HCT116 (cell line): ENCODE measurements at regions not wholly inside any gene's neighbourhood (a gene's known extent, or its start where the extent isn't known, plus 50 kb on each side); places are given as distances from the start of the nearest gene placed in this dataset.

Experiments used
- ATAC-seq: fragments of 200-7000 bp; cut with Tn5 transposase; 2 replicates; pipeline ENCODE4 v1.9.1; 2020; ENCODE audit warnings: mild to moderate bottlenecking, moderate library complexity
- BruUV-seq: library from RNA; stranded (reverse); fragments of 400-500 nt; replicated peaks from 2 replicates; lab custom pipeline; 2021; lab: Mats Ljungman, UMichigan
- CTCF ChIA-PET: fragments of 300-600 bp; sonication (Branson Sonifier 250); formaldehyde crosslinking; loops from one replicate; lab custom pipeline; 2021; ENCODE audit warnings: antibody characterized with exemption; lab: Charles Lee
- POLR2A ChIA-PET: fragments of 300-600, 350-600 bp; sonication (Branson Sonifier 250); formaldehyde crosslinking; loops from one replicate; lab custom pipeline; 2021; ENCODE audit warnings: antibody characterized with exemption; lab: Charles Lee
- RAD21 ChIA-PET, 2 experiments: fragments of 300-600 bp; sonication (Branson Sonifier 250); formaldehyde crosslinking; loops; one replicate each; lab custom pipeline; 2023; ENCODE audit warnings: low total read pairs in 2 of 2; ENCODE audit not compliant: uncharacterized antibody in 2 of 2, unreplicated experiment in 2 of 2, low non-redundant PET in 1 of 2; lab: Charles Lee
- DNase-seq: peaks from one replicate; pipeline ENCODE4 v3.0.0-alpha.2; 2010; ENCODE audit warnings: low read depth, low spot score
- H2AFZ ChIP-seq: fragments of 200-600 bp; shearing (Covaris generic), sonication (generic); 2 replicates; pipeline ENCODE4 v1.6.1; 2017; ENCODE audit warnings: low read depth, mixed run types, mixed read lengths, antibody characterized with exemption, low read length; ENCODE audit not compliant: poor library complexity, severe bottlenecking
- H3K27ac ChIP-seq: 2 replicates; pipeline ENCODE4 v1.5.1; 2012; ENCODE audit warnings: low read depth, low read length
- H3K27me3 ChIP-seq: fragments of 200-600 bp; sonication (generic); 2 replicates; pipeline ENCODE4 v1.6.1; 2016; ENCODE audit warnings: mixed run types, low read length, mixed read lengths; ENCODE audit not compliant: insufficient read depth
- H3K36me3 ChIP-seq, 2 experiments: fragments of 200-500 bp in 1 of 2; fragments of 200-600 bp in 1 of 2; sonication (Bioruptor generic) in 1 of 2; sonication (generic) in 1 of 2; 2 replicates each; pipeline versions ENCODE4 v1.5.1 to v1.6.1; 2014 to 2016; ENCODE audit warnings: low read length in 2 of 2, inconsistent platforms in 1 of 2, mixed read lengths in 1 of 2, mixed run types in 1 of 2; ENCODE audit not compliant: insufficient read depth in 2 of 2, control insufficient read depth in 1 of 2
- H3K4me1 ChIP-seq, 2 experiments: fragments of 200-600 bp in 1 of 2; sonication (generic) in 1 of 2; 2 replicates each; pipeline versions ENCODE4 v1.5.1 to v1.6.1; 2012 to 2017; ENCODE audit warnings: low read length in 2 of 2, inconsistent platforms in 1 of 2, mild to moderate bottlenecking in 1 of 2, mixed read lengths in 1 of 2, mixed run types in 1 of 2, moderate library complexity in 1 of 2; ENCODE audit not compliant: insufficient read depth in 2 of 2, control insufficient read depth in 1 of 2
- H3K4me2 ChIP-seq: fragments of 200-600 bp; sonication (generic); 2 replicates; pipeline ENCODE4 v1.6.1; 2017; ENCODE audit warnings: mixed run types, low read length, mixed read lengths
- H3K4me3 ChIP-seq, 2 experiments: fragments of 200-600 bp in 1 of 2; sonication (generic) in 1 of 2; replicated peaks in 1 of 2; 2 replicates each; pipeline ENCODE4 v1.5.1; 2011 to 2016; ENCODE audit warnings: low read length in 2 of 2, control low read depth in 1 of 2, low read depth in 1 of 2, mild to moderate bottlenecking in 1 of 2, mixed read lengths in 1 of 2, mixed run types in 1 of 2
- H3K79me2 ChIP-seq: fragments of 200-600 bp; sonication (generic); 2 replicates; pipeline ENCODE4 v1.6.1; 2017; ENCODE audit warnings: mild to moderate bottlenecking, mixed run types, low read length, moderate library complexity, mixed read lengths; ENCODE audit not compliant: insufficient read depth
- H3K9ac ChIP-seq: fragments of 200-600 bp; sonication (generic); 2 replicates; pipeline ENCODE4 v1.6.1; 2016; ENCODE audit warnings: low read length, mixed read lengths
- H3K9me2 ChIP-seq: fragments of 200-600 bp; sonication (generic), shearing (Covaris generic); 2 replicates; pipeline ENCODE4 v1.6.1; 2017; ENCODE audit warnings: mixed run types, mild to moderate bottlenecking, moderate library complexity; ENCODE audit not compliant: insufficient read depth
- H3K9me3 ChIP-seq, 2 experiments: fragments of 200-500 bp in 1 of 2; fragments of 200-600 bp in 1 of 2; sonication (Bioruptor generic) in 1 of 2; sonication (generic) in 1 of 2; 2 replicates each; pipeline ENCODE4 v1.6.1; 2014 to 2017; ENCODE audit warnings: low read length in 2 of 2, mixed read lengths in 2 of 2, inconsistent platforms in 1 of 2, low read depth in 1 of 2, mild to moderate bottlenecking in 1 of 2, mixed run types in 1 of 2, moderate library complexity in 1 of 2; ENCODE audit not compliant: control insufficient read depth in 1 of 2, insufficient read depth in 1 of 2
- H4K20me1 ChIP-seq: fragments of 200-600 bp; sonication (generic), shearing (Covaris generic); 2 replicates; pipeline ENCODE4 v1.6.1; 2017; ENCODE audit warnings: mixed run types, mild to moderate bottlenecking, moderate library complexity; ENCODE audit not compliant: insufficient read depth
- ATF3 ChIP-seq: IDR thresholded peaks from 2 replicates; pipeline ENCODE4 v1.6.1; 2012
- CBX3 ChIP-seq: IDR thresholded peaks from 2 replicates; pipeline ENCODE4 v1.6.1; 2012; ENCODE audit warnings: low read depth
- CTCF ChIP-seq, 3 experiments: fragments of 200-600 bp in 1 of 3; sonication (generic) in 1 of 3; IDR thresholded peaks in 2 of 3; conservative IDR thresholded peaks in 1 of 3; 2 replicates each; pipeline ENCODE4 v1.5.1; 2012 to 2017; ENCODE audit warnings: low read depth in 2 of 3, low read length in 2 of 3, antibody characterized with exemption in 1 of 3, borderline replicate concordance in 1 of 3, control low read depth in 1 of 3, mild to moderate bottlenecking in 1 of 3, mixed read lengths in 1 of 3, mixed run types in 1 of 3, moderate library complexity in 1 of 3; ENCODE audit not compliant: insufficient read depth in 1 of 3
- EGR1 ChIP-seq: IDR thresholded peaks from 2 replicates; pipeline ENCODE4 v1.6.1; 2012; ENCODE audit warnings: low read depth
- ELF1 ChIP-seq: IDR thresholded peaks from 2 replicates; pipeline ENCODE4 v1.6.1; 2012; ENCODE audit warnings: low read depth, borderline replicate concordance
- EZH2 ChIP-seq: fragments of 200-600 bp; sonication (generic); IDR thresholded peaks from 2 replicates; pipeline ENCODE4 v1.6.1; 2017; ENCODE audit warnings: antibody characterized with exemption, mixed run types
- EZH2phosphoT487 ChIP-seq: fragments of 200-600 bp; IDR thresholded peaks from 2 replicates; pipeline ENCODE4 v1.6.1; 2018; ENCODE audit warnings: antibody characterized with exemption, borderline replicate concordance
- FOSL1 ChIP-seq: IDR thresholded peaks from 2 replicates; pipeline ENCODE4 v1.6.1; 2012; ENCODE audit warnings: low read depth
- JUND ChIP-seq: IDR thresholded peaks from 2 replicates; pipeline ENCODE4 v1.6.1; 2012
- MAX ChIP-seq: IDR thresholded peaks from 2 replicates; pipeline ENCODE4 v1.6.1; 2012
- POLR2A ChIP-seq: IDR thresholded peaks from 2 replicates; pipeline ENCODE4 v1.7.0; 2011; ENCODE audit warnings: borderline replicate concordance; ENCODE audit not compliant: insufficient read depth, insufficient read length; ENCODE audit errors: extremely low read depth
- POLR2AphosphoS5 ChIP-seq: IDR thresholded peaks from 2 replicates; pipeline ENCODE4 v1.6.1; 2011; ENCODE audit warnings: mild to moderate bottlenecking, low read depth, low read length, moderate library complexity
- RAD21 ChIP-seq: IDR thresholded peaks from 2 replicates; pipeline ENCODE4 v1.6.1; 2012; ENCODE audit warnings: low read depth, mild to moderate bottlenecking
- SP1 ChIP-seq: IDR thresholded peaks from 2 replicates; pipeline ENCODE4 v1.6.1; 2012; ENCODE audit warnings: low read depth
- TCF7L2 ChIP-seq: IDR thresholded peaks from 2 replicates; pipeline ENCODE4 v1.7.0; 2011; ENCODE audit warnings: borderline replicate concordance, inconsistent platforms; ENCODE audit not compliant: insufficient read depth, insufficient read length; ENCODE audit errors: extremely low read depth
- ZBTB33 ChIP-seq: IDR thresholded peaks from 2 replicates; pipeline ENCODE4 v1.6.1; 2011; ENCODE audit warnings: mild to moderate bottlenecking, low read length, moderate library complexity; ENCODE audit not compliant: insufficient replicate concordance; ENCODE audit errors: extremely low read depth
- ZFX ChIP-seq: fragments of 450-650 bp; IDR thresholded peaks from 2 replicates; pipeline ENCODE4 v1.6.1; 2017
- ZNF274 ChIP-seq: fragments of 200-500 bp; sonication (Bioruptor generic); IDR thresholded peaks from 2 replicates; pipeline ENCODE4 v1.6.1; 2014; ENCODE audit warnings: mild to moderate bottlenecking, low read depth, low read length, inconsistent platforms
- intact Hi-C: fragments of 100-400 bp; cut with micrococcal nuclease; formaldehyde crosslinking; loops from 2 replicates; pipeline ENCODE4 v1.10.0; 2022

- Histone ChIP-seq H3K9me2 (no peaks in the 10 kb centered on the region), H3K4me3 (no peak overlapping the region)
- TF ChIP-seq EZH2phosphoT487 (no peak), ZFX (no peak), CBX3 (no peak), SP1 (no peak), MAX (no peak), FOSL1 (no peak), ZBTB33 (no peak), RAD21 (no peak), ELF1 (no peak), ATF3 (no peak), JUND (no peak), POLR2A (no peak), EGR1 (no peak), CTCF (IDR thresholded peaks at IDR 0.05 in 2 of 3, conservative IDR thresholded peaks at IDR 0.05 in 1 of 3; ENCODE audit: borderline replicate concordance in 1 of 3, insufficient read depth in 1 of 3, low read depth in 2 of 3, low read length in 2 of 3) (no peak), EZH2 (no peak), POLR2AphosphoS5 (no peak), TCF7L2 (no peak), ZNF274 (no peak)
- TF ChIP-seq, all 23 proteins: peak for 0
- Histone ChIP-seq H3K9ac (no peak overlapping the region), H3K9me3 (no peaks in the 10 kb centered on the region), H3K36me3 (no peaks in the 10 kb centered on the region), H3K4me2 (no peak overlapping the region), H4K20me1 (no peaks in the 10 kb centered on the region), H3K79me2 (no peaks in the 10 kb centered on the region), H2AFZ (no peak overlapping the region), H3K27me3 (no peaks in the 10 kb centered on the region), H3K4me1 (no peaks in the 10 kb centered on the region), H3K27ac (no peak overlapping the region)
- BruUV-seq: no TSS peak
- ChIA-PET RAD21 (no interaction called here), CTCF (no interaction called here), POLR2A (no interaction called here)
- DNase-seq: no peak
- no peak for ATAC-seq
- intact Hi-C loops: loop anchor here (10.0 kb wide), 2 partner anchors 179 to 731 kb away; no protein-coding TSS in a partner anchor
These were observed 129.8 kb downstream of the HNMT start for GRCh38 chr2:138094031-138094430.
